ENCODE measurements at regions not wholly inside any gene's neighbourhood (a gene's known extent, or its start where the extent isn't known, plus 50 kb on each side); places are given as distances from the start of the nearest gene placed in this dataset.

GRCh38 chr1:170313306-170313705, 167.5 kb downstream of the NTMT2 start:
- DNase-seq (ENCODE audit: low spot score): no peak

GRCh38 chr1:170316270-170316669, 170.5 kb downstream of the NTMT2 start:
- no peak for DNase-seq (ENCODE audit: low spot score)

GRCh38 chr1:170318141-170318540, 172.4 kb downstream of the NTMT2 start:
- no peak for DNase-seq (ENCODE audit: low spot score)

- no peak for DNase-seq (ENCODE audit: low spot score)
These were observed 173.0 kb downstream of the NTMT2 start for GRCh38 chr1:170318736-170319135.

GRCh38 chr1:170321113-170321512, 175.4 kb downstream of the NTMT2 start:
- no peak for DNase-seq (ENCODE audit: low spot score)

GRCh38 chr1:170326186-170326585, 180.4 kb downstream of the NTMT2 start:
- DNase-seq (ENCODE audit: low spot score): no peak

- DNase-seq (ENCODE audit: low spot score): no peak
These were observed 187.0 kb downstream of the NTMT2 start for GRCh38 chr1:170332801-170333200.

DNA sequence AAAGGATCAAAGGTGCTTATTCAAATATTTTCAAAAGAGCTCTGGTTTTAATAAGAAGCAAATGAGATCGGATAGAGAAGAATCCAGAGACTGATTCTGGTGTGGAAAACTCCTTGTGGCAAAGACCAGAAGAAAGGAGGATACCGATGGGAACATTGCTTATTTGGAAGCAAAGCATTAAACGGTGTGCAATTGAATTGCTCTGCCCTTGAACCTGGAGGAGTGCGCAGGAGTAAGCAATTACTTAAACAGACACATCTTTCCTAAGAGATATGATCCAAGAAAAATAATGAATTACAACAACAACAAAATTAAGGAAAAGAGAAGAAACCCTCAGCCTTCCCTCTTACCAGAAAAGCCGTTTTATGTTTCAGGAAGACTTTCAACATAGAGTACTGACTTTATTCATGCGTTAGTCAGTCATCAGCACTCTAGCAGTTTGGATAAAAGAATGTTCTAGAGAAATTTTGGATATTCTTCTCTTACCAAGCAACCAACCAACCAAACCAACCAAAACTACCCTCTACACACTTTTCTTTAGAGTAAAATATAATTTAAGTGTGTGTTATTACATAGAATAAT, 191.7 kb downstream of the NTMT2 start:
- DNase-seq (ENCODE audit: low spot score): no peak

GRCh38 chr1:170339534-170339933, 192.4 kb upstream of the GORAB start:
- no peak for DNase-seq (ENCODE audit: low spot score)

DNA sequence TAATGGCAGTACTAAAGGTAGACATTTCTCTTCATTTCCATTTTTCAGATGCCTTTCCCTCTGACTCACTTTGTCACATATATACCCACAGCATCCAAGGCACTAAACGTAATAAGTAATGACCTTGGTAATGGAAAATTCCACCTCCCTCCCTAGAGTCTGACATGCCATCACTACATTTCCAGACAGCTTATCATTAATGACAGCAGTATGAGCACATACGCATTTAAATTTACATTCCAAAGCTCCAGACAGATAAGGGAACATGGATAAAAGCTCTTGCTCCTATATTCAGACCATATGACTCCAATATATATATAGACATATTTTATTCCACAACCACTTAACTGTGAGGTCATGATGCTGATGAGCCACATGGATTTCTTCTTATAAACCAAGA, 191.7 kb upstream of the GORAB start:
- no peak for DNase-seq (ENCODE audit: low spot score)

DNA sequence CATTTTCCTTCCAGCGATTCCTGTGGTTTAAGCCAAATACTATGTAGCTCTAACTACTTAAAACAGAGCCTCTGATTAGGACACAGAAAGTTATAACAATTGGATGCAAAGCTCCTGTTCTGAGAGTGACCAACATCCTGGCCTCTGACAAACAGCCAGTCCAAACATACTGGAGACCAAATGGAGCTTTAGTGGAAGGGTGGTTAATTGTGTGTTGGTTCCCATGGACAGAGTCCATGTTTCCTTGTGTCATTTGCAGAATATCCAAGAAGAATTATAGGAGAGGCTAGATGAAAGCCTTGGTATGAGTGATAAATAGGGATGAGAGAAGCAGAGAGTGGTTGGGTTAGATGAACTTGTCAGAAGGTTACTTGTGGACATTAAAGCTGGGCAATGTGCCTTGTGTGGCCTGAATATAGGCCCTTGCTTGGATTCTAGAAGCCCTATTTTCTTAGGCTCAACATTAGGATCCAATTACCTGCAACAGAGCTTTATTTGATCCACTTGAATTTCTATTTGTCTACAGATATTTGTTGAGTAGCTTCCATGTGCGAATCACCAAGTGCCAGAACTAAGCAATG, 180.5 kb upstream of the GORAB start:
- DNase-seq (ENCODE audit: low spot score): no peak

DNA sequence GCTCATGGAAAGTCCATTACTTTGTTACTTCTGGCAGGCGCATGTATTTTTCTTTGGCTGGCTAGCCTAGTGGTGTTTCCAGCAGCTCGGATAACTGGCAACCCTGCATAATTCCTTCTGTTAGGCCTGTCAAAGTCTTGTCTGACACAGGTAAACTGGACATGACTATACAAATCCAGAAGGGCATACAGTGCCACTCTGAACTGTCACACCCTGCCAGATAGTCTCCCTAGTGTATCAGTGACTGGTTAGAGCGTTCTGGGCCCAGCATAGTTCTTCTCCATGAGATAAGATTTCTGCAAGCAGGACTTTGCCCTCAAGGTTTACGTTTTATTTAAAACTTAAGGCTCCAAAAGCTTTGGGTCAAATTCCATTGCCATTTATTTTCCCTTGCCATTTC, 177.7 kb upstream of the GORAB start:
- DNase-seq (ENCODE audit: low spot score): no peak

- no peak for DNase-seq (ENCODE audit: low spot score)
These were observed 177.3 kb upstream of the GORAB start for GRCh38 chr1:170354690-170355089.

- DNase-seq (ENCODE audit: low spot score): no peak
These were observed 176.6 kb upstream of the GORAB start for GRCh38 chr1:170355267-170355801.

GRCh38 chr1:170356585-170356984, 175.4 kb upstream of the GORAB start:
- DNase-seq (ENCODE audit: low spot score): no peak

DNA sequence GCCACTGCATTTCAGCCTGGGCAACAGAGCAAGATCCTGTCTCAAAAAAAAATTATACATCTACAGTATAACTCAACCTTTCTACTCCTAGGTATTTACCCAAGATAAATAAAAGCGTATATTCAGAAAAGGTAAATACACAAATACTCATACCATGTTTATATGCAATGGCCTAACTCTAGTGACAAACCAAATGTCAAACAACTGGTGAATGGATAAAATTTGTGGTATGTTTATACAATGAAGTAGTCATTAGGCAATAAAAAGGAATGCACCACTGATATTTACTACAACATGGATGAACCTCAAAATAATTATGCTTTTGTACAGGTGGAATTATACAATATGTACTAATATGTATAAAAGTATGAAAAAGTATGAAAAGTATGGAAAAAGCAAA, 174.2 kb upstream of the GORAB start:
- DNase-seq (ENCODE audit: low spot score): no peak

DNA sequence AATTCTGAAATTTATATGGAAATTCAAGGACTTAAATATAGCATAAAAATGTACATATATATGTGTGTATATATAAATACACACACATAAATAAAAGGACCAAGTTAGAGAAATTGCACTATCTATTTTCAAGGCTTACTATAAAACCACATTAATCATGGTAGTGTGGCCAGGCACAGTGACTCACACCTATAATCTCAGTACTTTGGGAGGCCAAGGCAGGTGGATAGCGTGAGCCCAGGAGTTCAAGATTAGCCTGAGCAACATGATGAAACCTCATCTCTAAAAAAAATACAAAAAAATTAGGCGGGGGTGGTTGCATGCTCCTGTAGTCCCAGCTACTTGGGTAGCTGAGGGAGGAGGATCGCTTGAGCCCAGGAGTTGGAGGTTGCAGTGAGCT, 171.4 kb upstream of the GORAB start:
- DNase-seq (ENCODE audit: low spot score): no peak

DNA sequence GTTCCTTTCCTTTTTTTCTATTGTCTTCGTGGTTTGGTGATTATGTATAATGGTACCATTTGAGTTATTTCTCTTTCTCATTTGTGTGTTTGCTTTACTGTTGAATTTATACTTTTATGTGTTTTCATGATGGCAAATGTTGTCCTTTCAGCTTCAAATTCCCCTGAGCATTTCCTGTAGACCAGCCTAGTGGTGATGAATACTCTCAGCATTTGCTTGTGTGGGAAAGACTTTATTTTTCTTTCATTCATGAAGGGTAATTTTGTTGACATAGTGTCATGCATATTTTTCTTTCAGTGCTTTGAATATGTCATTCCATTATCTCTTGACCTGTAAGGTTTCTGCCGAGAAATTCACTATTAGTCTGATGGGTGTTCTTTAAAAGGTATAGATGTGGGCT, 166.6 kb upstream of the GORAB start:
- DNase-seq (ENCODE audit: low spot score): no peak

GRCh38 chr1:170366980-170367379, 165.0 kb upstream of the GORAB start:
- DNase-seq (ENCODE audit: low spot score): no peak

DNA sequence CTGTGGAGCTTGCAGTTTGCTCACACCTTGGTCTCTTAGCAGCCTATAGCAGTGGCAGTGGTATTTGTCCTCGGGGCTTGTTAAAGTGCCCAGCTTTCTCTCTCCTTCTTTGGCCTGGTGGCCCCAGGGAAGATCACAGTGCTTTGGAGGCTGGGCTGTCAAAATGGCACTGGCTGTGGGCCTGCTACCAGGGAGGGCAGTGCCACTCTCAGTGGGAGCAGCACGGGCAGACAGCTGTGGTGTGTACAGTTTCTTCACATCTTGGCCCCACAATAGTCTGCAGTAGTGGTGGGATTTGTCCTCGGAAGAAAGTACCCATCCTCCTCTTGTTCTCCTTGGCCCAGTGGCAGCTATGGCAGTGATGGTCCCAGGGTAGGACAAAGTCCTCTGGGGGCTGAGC, 164.4 kb upstream of the GORAB start:
- DNase-seq (ENCODE audit: low spot score): no peak

DNA sequence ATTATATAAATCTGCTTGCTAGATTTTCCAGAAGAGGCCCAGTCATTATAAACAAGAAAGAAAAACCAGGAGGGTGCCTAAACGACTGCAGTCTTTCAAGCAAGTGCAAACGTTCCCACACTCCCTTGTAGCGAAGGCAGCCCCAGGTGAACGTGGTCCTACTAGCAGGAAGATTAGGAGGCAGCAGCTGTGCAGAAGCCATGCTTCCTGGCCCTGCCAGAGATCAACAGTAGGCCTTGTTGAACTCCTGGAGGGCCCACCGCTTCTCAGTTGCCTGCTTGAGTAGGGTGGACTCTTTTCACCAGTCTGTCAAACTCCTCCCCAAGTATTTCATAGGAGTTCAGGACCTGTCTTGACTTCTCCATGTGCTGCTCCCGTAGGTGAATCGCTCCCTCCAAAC, 163.0 kb upstream of the GORAB start:
- no peak for DNase-seq (ENCODE audit: low spot score)

DNA sequence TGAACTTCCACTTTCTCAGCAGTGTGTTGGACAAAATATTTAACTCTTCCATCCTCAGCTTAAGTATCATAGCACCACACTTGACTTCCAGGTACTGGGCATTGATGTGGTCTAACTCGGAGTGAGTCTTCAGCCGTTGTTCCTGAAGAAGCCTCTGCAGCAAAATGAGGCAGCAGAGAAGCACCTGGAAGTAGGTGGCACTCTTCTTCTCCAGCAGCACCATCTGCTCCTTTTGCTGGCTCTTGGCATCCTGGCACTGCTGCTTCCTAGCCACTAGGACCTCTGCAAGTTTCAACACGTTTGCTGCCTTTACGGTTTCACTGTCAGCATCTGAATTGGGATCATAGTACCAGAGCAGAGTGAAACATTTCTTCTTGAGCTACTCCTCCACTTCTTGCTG, 162.5 kb upstream of the GORAB start:
- no peak for DNase-seq (ENCODE audit: low spot score)

- no peak for DNase-seq (ENCODE audit: low spot score)
These were observed 161.9 kb upstream of the GORAB start for GRCh38 chr1:170370087-170370486.

- no peak for DNase-seq (ENCODE audit: low spot score)
These were observed 156.8 kb upstream of the GORAB start for GRCh38 chr1:170375082-170375723.

Data from kidney capillary endothelial cell (primary cell).